Central memory CD8-positive, alpha-beta T cell (primary cell): ENCODE measurements at regions not wholly inside any gene's neighbourhood (a gene's known extent, or its start where the extent isn't known, plus 50 kb on each side); places are given as distances from the start of the nearest gene placed in this dataset.

Experiments
- ATAC-seq: fragments of 150-1000 bp; cut with Tn5 transposase; replicated peaks from 2 replicates; pipeline ENCODE4 v1.10.0; 2022; ENCODE audit warnings: mild to moderate bottlenecking, moderate FRiP score, moderate number of reproducible peaks; ENCODE audit not compliant: poor library complexity, severe bottlenecking; ENCODE audit errors: extremely low read depth
- DNase-seq, 2 donors: peaks; one replicate each; pipeline ENCODE4 v3.0.0; 2021; ENCODE audit warnings: low spot score in 2 of 2
- H3K27ac Mint-ChIP-seq: one replicate; pipeline ENCODE4 v1.8.0; 2022; ENCODE audit warnings: low read depth, mild to moderate bottlenecking, moderate library complexity, mixed read lengths
- H3K27me3 Mint-ChIP-seq: one replicate; pipeline ENCODE4 v1.8.0; 2022; ENCODE audit warnings: mixed read lengths
- H3K36me3 Mint-ChIP-seq: one replicate; pipeline ENCODE4 v1.8.0; 2022; ENCODE audit warnings: mild to moderate bottlenecking, moderate library complexity, mixed read lengths; ENCODE audit not compliant: insufficient read depth
- H3K4me1 Mint-ChIP-seq: one replicate; pipeline ENCODE4 v1.8.0; 2022; ENCODE audit warnings: mixed read lengths
- H3K4me3 Mint-ChIP-seq: one replicate; pipeline ENCODE4 v1.8.0; 2022; ENCODE audit warnings: mild to moderate bottlenecking, moderate library complexity, mixed read lengths
- H3K9me3 Mint-ChIP-seq: one replicate; pipeline ENCODE4 v1.8.0; 2022; ENCODE audit warnings: mixed read lengths

GRCh38 chr17:15103785-15104184 is 161.3 kb downstream of the PMP22 start:
- no peaks in the 10 kb centered on the region for H3K9me3 Mint-ChIP-seq
- H3K27ac Mint-ChIP-seq, result no peak overlapping the region
- no peaks in the 10 kb centered on the region for H3K4me1 Mint-ChIP-seq

GRCh38 chr17:15101175-15101574 is 164.0 kb downstream of the PMP22 start:
- Mint-ChIP-seq H3K27ac (no peak overlapping the region), H3K4me3 (no peak overlapping the region), H3K4me1 (no peaks in the 10 kb centered on the region), H3K9me3 (no peaks in the 10 kb centered on the region), H3K36me3 (peaks cover 2% of the 10 kb centered on the region), H3K27me3 (peaks cover 16% of the 10 kb centered on the region)
- no peak for ATAC-seq
- no peak for DNase-seq

More at GRCh38 chr17:15103785-15104184, 161.3 kb downstream of the PMP22 start:
- no peak for ATAC-seq
- Mint-ChIP-seq H3K4me3 (no peak overlapping the region), H3K27me3 (peaks cover 1% of the 10 kb centered on the region), H3K36me3 (peaks cover 2% of the 10 kb centered on the region)
- DNase-seq, result no peak

- no peak overlapping the region for H3K27ac Mint-ChIP-seq
- no peak for DNase-seq
- H3K27me3 Mint-ChIP-seq, result peaks cover 40% of the 10 kb centered on the region
- no peaks in the 10 kb centered on the region for H3K36me3 Mint-ChIP-seq
- no peak for ATAC-seq
- no peak overlapping the region for H3K4me3 Mint-ChIP-seq
- no peaks in the 10 kb centered on the region for H3K9me3 Mint-ChIP-seq
- H3K4me1 Mint-ChIP-seq, result no peaks in the 10 kb centered on the region
Observed at GRCh38 chr17:15096511-15096910, 168.6 kb downstream of the PMP22 start.

GRCh38 chr17:15095935-15096334 is 169.2 kb downstream of the PMP22 start:
- no peaks in the 10 kb centered on the region for H3K4me1 Mint-ChIP-seq
- no peaks in the 10 kb centered on the region for H3K9me3 Mint-ChIP-seq
- DNase-seq, result no peak
- H3K27me3 Mint-ChIP-seq, result peaks cover 46% of the 10 kb centered on the region
- no peaks in the 10 kb centered on the region for H3K36me3 Mint-ChIP-seq
- H3K27ac Mint-ChIP-seq, result no peak overlapping the region
- H3K4me3 Mint-ChIP-seq, result no peak overlapping the region
- no peak for ATAC-seq

GRCh38 chr17:15092762-15093161 is 172.4 kb downstream of the PMP22 start:
- ATAC-seq (no peak), DNase-seq (no peak)
- no peaks in the 10 kb centered on the region for H3K9me3 Mint-ChIP-seq
- H3K27me3 Mint-ChIP-seq, result peaks cover 65% of the 10 kb centered on the region
- H3K4me3 Mint-ChIP-seq, result no peak overlapping the region
- H3K36me3 Mint-ChIP-seq, result no peaks in the 10 kb centered on the region
- no peaks in the 10 kb centered on the region for H3K4me1 Mint-ChIP-seq
- H3K27ac Mint-ChIP-seq, result no peak overlapping the region

- Mint-ChIP-seq H3K4me1 (no peaks in the 10 kb centered on the region), H3K36me3 (no peaks in the 10 kb centered on the region), H3K9me3 (no peaks in the 10 kb centered on the region), H3K27ac (no peak overlapping the region), H3K4me3 (no peak overlapping the region), H3K27me3 (peaks cover 65% of the 10 kb centered on the region)
- DNase-seq, result no peak
- no peak for ATAC-seq
Observed at GRCh38 chr17:15092261-15092660, 172.9 kb downstream of the PMP22 start.

GRCh38 chr17:15091825-15092224 is 173.3 kb downstream of the PMP22 start:
- peaks cover 69% of the 10 kb centered on the region for H3K27me3 Mint-ChIP-seq
- H3K4me1 Mint-ChIP-seq, result no peaks in the 10 kb centered on the region
- no peak overlapping the region for H3K4me3 Mint-ChIP-seq
- no peak for ATAC-seq
- no peak overlapping the region for H3K27ac Mint-ChIP-seq
- no peak for DNase-seq
- no peaks in the 10 kb centered on the region for H3K36me3 Mint-ChIP-seq
- H3K9me3 Mint-ChIP-seq, result no peaks in the 10 kb centered on the region

- no peak overlapping the region for H3K27ac Mint-ChIP-seq
- DNase-seq, result no peak
- H3K4me3 Mint-ChIP-seq, result no peak overlapping the region
- H3K27me3 Mint-ChIP-seq, result peaks cover 78% of the 10 kb centered on the region
- ATAC-seq, result no peak
- H3K4me1 Mint-ChIP-seq, result no peaks in the 10 kb centered on the region
- no peaks in the 10 kb centered on the region for H3K9me3 Mint-ChIP-seq
- H3K36me3 Mint-ChIP-seq, result no peaks in the 10 kb centered on the region
Observed at GRCh38 chr17:15090533-15090932, 174.6 kb downstream of the PMP22 start.

- H3K4me1 Mint-ChIP-seq, result no peaks in the 10 kb centered on the region
- no peaks in the 10 kb centered on the region for H3K9me3 Mint-ChIP-seq
- H3K27me3 Mint-ChIP-seq, result peaks cover 73% of the 10 kb centered on the region
- H3K36me3 Mint-ChIP-seq, result no peaks in the 10 kb centered on the region
- no peak overlapping the region for H3K27ac Mint-ChIP-seq
- no peak overlapping the region for H3K4me3 Mint-ChIP-seq
- ATAC-seq (no peak), DNase-seq (no peak)
Observed at GRCh38 chr17:15087946-15088345, 177.2 kb downstream of the PMP22 start.

- H3K4me3 Mint-ChIP-seq, result no peak overlapping the region
- H3K9me3 Mint-ChIP-seq, result no peaks in the 10 kb centered on the region
- no peak overlapping the region for H3K27ac Mint-ChIP-seq
Observed at GRCh38 chr17:15086776-15087295, 178.3 kb downstream of the PMP22 start.

GRCh38 chr17:15085890-15086677 is 179.0 kb downstream of the PMP22 start:
- H3K4me3 Mint-ChIP-seq, result no peak overlapping the region
- peaks cover 81% of the 10 kb centered on the region for H3K27me3 Mint-ChIP-seq
- ATAC-seq, result no peak
- H3K9me3 Mint-ChIP-seq, result no peaks in the 10 kb centered on the region
- DNase-seq, result no peak
- H3K36me3 Mint-ChIP-seq, result no peaks in the 10 kb centered on the region
- no peak overlapping the region for H3K27ac Mint-ChIP-seq
- H3K4me1 Mint-ChIP-seq, result no peaks in the 10 kb centered on the region

More at GRCh38 chr17:15086776-15087295, 178.3 kb downstream of the PMP22 start:
- no peaks in the 10 kb centered on the region for H3K4me1 Mint-ChIP-seq
- peaks cover 81% of the 10 kb centered on the region for H3K27me3 Mint-ChIP-seq
- ATAC-seq (no peak), DNase-seq (no peak)
- no peaks in the 10 kb centered on the region for H3K36me3 Mint-ChIP-seq

- no peak for ATAC-seq
- DNase-seq, result no peak
- peaks cover 71% of the 10 kb centered on the region for H3K27me3 Mint-ChIP-seq
- H3K4me1 Mint-ChIP-seq, result no peaks in the 10 kb centered on the region
- no peaks in the 10 kb centered on the region for H3K36me3 Mint-ChIP-seq
- no peak overlapping the region for H3K4me3 Mint-ChIP-seq
- no peak overlapping the region for H3K27ac Mint-ChIP-seq
- no peaks in the 10 kb centered on the region for H3K9me3 Mint-ChIP-seq
Observed at GRCh38 chr17:15083225-15083624, 181.9 kb downstream of the PMP22 start.

- DNase-seq (no peak), ATAC-seq (no peak)
- Mint-ChIP-seq H3K9me3 (no peaks in the 10 kb centered on the region), H3K36me3 (no peaks in the 10 kb centered on the region), H3K27ac (no peak overlapping the region), H3K4me1 (no peaks in the 10 kb centered on the region), H3K4me3 (no peak overlapping the region), H3K27me3 (peaks cover 57% of the 10 kb centered on the region)
Observed at GRCh38 chr17:15081008-15081407, 184.1 kb downstream of the PMP22 start.
